ENCODE measurements at regions not wholly inside any gene's neighbourhood (a gene's known extent, or its start where the extent isn't known, plus 50 kb on each side); places are given as distances from the start of the nearest gene placed in this dataset.

GRCh38 chr2:193783681-193784080 is 1588.9 kb upstream of the TMEFF2 start:
- no peak for DNase-seq

- DNase-seq, result no peak
Observed at GRCh38 chr2:193778293-193778692, 1583.6 kb upstream of the TMEFF2 start.

- DNase-seq, result peak; percentile 15
Observed at GRCh38 chr2:193776988-193777387, 1582.3 kb upstream of the TMEFF2 start.

GRCh38 chr2:193774166-193774565 is 1579.4 kb upstream of the TMEFF2 start:
- DNase-seq, result no peak

- no peak for DNase-seq
Observed at GRCh38 chr2:193751299-193751698, 1556.6 kb upstream of the TMEFF2 start.

GRCh38 chr2:193749485-193749884 is 1554.8 kb upstream of the TMEFF2 start:
- no peak for DNase-seq

GRCh38 chr2:193743089-193743488 is 1548.4 kb upstream of the TMEFF2 start:
- peak; percentile 90 for DNase-seq

- no peak for DNase-seq
Observed at GRCh38 chr2:193738892-193739291, 1544.2 kb upstream of the TMEFF2 start.

- no peak for DNase-seq
Observed at GRCh38 chr2:193712912-193713311, 1518.2 kb upstream of the TMEFF2 start.

- no peak for DNase-seq
Observed at GRCh38 chr2:193703411-193703810, 1508.7 kb upstream of the TMEFF2 start.

- no peak for DNase-seq
Observed at GRCh38 chr2:193701484-193701883, 1506.8 kb upstream of the TMEFF2 start.

GRCh38 chr2:193695367-193695766 is 1500.6 kb upstream of the TMEFF2 start:
- DNase-seq, result peak; percentile 47

- DNase-seq, result peak; percentile 80
Observed at GRCh38 chr2:193693758-193694157, 1499.0 kb upstream of the TMEFF2 start.

- DNase-seq, result no peak
Observed at GRCh38 chr2:193690572-193690971, 1495.8 kb upstream of the TMEFF2 start.

GRCh38 chr2:193687195-193687594 is 1492.5 kb upstream of the TMEFF2 start:
- no peak for DNase-seq

- no peak for DNase-seq
Observed at GRCh38 chr2:193679847-193680246, 1485.1 kb upstream of the TMEFF2 start.

GRCh38 chr2:193670478-193670877 is 1475.7 kb upstream of the TMEFF2 start:
- no peak for DNase-seq

- no peak for DNase-seq
Observed at GRCh38 chr2:193668557-193669323, 1474.0 kb upstream of the TMEFF2 start.

GRCh38 chr2:193627927-193628272 is 1433.2 kb upstream of the TMEFF2 start:
- DNase-seq, result no peak

GRCh38 chr2:193627187-193627926 is 1432.6 kb upstream of the TMEFF2 start:
- DNase-seq, result no peak

GRCh38 chr2:193608451-193608850 is 1413.7 kb upstream of the TMEFF2 start:
- DNase-seq, result no peak

- DNase-seq, result no peak
Observed at GRCh38 chr2:193590831-193591230, 1396.1 kb upstream of the TMEFF2 start.

- DNase-seq, result no peak
Observed at GRCh38 chr2:193584522-193584938, 1389.8 kb upstream of the TMEFF2 start.

GRCh38 chr2:193583638-193584400 is 1389.1 kb upstream of the TMEFF2 start:
- DNase-seq, result no peak
